22Rv1 (cell line): ENCODE measurements at regions not wholly inside any gene's neighbourhood (a gene's known extent, or its start where the extent isn't known, plus 50 kb on each side); places are given as distances from the start of the nearest gene placed in this dataset.
A peak's percentile ranks its signal among the peaks of the same experiment; 100 is the strongest.

Experiments used
- H3K27ac ChIP-seq: fragments of 450-650 bp; 2 replicates; pipeline ENCODE4 v1.5.1; 2017
- ZFX ChIP-seq: fragments of 450-650 bp; IDR thresholded peaks from 2 replicates; pipeline ENCODE4 v1.6.1; 2017; ENCODE audit warnings: antibody characterized with exemption, borderline replicate concordance
- TF ChIP-seq, protein P1 (sequence below): fragments of 450-650 bp; IDR thresholded peaks from 2 replicates; pipeline ENCODE4 v1.5.1; 2017; ENCODE audit warnings: mild to moderate bottlenecking

- H3K27ac ChIP-seq, result no peak overlapping the region
- TF ChIP-seq ZFX, result no peak
- TF ChIP-seq, protein P1, sequence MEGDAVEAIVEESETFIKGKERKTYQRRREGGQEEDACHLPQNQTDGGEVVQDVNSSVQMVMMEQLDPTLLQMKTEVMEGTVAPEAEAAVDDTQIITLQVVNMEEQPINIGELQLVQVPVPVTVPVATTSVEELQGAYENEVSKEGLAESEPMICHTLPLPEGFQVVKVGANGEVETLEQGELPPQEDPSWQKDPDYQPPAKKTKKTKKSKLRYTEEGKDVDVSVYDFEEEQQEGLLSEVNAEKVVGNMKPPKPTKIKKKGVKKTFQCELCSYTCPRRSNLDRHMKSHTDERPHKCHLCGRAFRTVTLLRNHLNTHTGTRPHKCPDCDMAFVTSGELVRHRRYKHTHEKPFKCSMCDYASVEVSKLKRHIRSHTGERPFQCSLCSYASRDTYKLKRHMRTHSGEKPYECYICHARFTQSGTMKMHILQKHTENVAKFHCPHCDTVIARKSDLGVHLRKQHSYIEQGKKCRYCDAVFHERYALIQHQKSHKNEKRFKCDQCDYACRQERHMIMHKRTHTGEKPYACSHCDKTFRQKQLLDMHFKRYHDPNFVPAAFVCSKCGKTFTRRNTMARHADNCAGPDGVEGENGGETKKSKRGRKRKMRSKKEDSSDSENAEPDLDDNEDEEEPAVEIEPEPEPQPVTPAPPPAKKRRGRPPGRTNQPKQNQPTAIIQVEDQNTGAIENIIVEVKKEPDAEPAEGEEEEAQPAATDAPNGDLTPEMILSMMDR, result no peak
These were observed 482.7 kb upstream of the NECTIN3 start for GRCh38 chr3:110588906-110589305.

DNA sequence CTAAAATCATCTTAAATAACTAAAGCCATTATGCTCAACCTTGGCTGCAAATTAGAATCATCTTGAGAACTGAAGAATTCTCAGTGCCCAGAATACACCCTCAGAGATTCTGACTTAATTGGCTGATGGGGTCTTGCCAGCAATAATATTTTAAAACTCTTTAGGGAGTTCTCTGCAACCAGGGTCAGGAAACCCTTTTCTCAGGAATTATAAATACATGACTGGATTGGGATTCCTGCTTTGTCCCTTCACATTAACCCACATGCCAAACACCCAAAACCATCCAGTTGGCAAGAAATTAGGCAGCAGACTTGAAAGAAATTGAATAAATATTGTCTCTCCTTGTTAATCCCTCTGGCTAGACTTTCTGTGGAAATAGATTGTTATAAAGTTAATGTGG is 482.3 kb upstream of the NECTIN3 start:
- TF ChIP-seq, protein P1, result no peak
- no peak for TF ChIP-seq ZFX

GRCh38 chr3:110593749-110594148 is 477.9 kb upstream of the NECTIN3 start:
- TF ChIP-seq ZFX, result no peak
- TF ChIP-seq, protein P1, result no peak
- H3K27ac ChIP-seq, result no peak overlapping the region

More for the DNA sequence above, 482.3 kb upstream of the NECTIN3 start:
- H3K27ac ChIP-seq, result no peak overlapping the region

DNA sequence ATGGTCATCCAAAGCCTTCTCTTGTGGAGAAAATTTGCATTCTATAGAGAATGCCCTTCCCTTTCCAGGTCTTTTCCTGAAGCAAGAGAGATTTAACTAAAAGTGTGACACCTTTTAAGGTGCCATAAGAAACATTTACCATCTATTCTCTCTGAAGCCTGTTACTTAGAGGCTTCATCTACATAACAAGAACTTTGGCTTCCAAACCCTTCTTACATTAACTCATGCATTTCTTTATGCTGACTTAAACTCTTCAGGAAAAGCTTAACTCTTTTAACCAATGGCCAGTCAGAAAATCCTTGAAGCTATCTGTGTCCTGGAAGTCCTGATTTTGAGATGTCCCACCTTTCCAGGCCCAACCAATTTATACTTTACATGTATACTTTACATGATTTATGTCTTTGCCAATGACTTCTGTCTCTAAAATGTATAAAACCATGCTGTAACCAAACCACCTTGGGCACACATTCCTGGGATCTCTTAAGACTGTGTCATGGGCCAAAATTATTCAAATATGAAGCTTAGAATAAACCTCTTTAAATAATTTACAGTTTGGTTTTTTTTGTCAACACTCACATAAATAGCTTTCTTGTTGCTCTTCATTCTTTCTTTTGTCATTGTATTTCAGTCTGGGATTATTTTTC is 472.6 kb upstream of the NECTIN3 start:
- no peak for TF ChIP-seq ZFX
- TF ChIP-seq, protein P1, result no peak
- H3K27ac ChIP-seq, result no peak overlapping the region

DNA sequence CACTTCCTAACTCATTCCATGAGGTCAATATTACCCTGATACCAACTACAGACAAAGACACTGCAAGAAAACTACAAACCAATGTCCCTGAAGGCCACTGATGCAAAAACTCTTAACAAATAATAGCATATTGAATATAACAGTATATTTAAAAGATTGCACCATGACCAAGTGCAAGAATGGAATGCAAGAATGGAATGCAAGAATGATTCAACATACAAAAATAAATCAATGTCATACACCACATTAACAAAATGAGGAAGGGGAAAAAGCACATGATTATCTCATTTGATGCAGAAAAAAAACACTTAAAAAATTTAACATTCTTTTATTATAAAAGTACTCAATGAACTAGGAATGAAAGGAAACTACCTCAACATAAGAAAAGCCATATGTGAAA is 463.1 kb upstream of the NECTIN3 start:
- H3K27ac ChIP-seq, result no peak overlapping the region
- TF ChIP-seq, protein P1, result no peak
- no peak for TF ChIP-seq ZFX

GRCh38 chr3:110612045-110612444 is 459.6 kb upstream of the NECTIN3 start:
- TF ChIP-seq, protein P1, result no peak
- no peak for TF ChIP-seq ZFX

DNA sequence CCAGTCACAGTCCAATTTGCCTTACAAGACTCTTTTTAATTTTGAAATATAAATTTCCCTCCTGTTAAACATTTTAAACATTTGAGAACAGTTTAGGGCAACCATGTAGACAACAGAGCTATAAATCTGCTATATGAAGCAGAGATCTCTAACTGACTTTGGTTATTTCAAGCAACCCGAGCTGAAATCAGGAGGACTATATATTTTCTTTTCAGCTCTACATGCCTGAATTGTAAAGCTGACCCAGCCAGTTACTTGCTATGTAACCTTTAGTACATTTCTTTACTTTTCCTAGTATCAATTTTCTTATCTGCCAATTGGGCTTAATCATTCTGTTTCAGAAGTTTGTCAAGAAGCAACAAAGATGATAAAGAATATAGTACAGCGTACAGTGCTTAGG is 457.4 kb upstream of the NECTIN3 start:
- no peak overlapping the region for H3K27ac ChIP-seq
- TF ChIP-seq, protein P1, result no peak
- TF ChIP-seq ZFX, result no peak

More at GRCh38 chr3:110612045-110612444, 459.6 kb upstream of the NECTIN3 start:
- peak overlapping the region; percentile 48 for H3K27ac ChIP-seq
